H9 (cell line): ENCODE measurements at regions not wholly inside any gene's neighbourhood (a gene's known extent, or its start where the extent isn't known, plus 50 kb on each side); places are given as distances from the start of the nearest gene placed in this dataset.

Experiments used
- DNase-seq: peaks from one replicate; pipeline ENCODE4 v3.0.0-alpha.2; 2017
- H2AFZ ChIP-seq: one replicate; pipeline ENCODE4 v1.6.1; 2013; ENCODE audit warnings: mild to moderate bottlenecking, low read length, control low read depth, moderate library complexity
- H2AK5ac ChIP-seq: 2 replicates; pipeline ENCODE4 v1.6.1; 2013; ENCODE audit warnings: low read length, control low read depth, mixed read lengths; ENCODE audit not compliant: insufficient read length
- H2BK120ac ChIP-seq: one replicate; pipeline ENCODE4 v1.6.1; 2013; ENCODE audit warnings: low read depth, mild to moderate bottlenecking, low read length, control low read depth, inconsistent platforms; ENCODE audit not compliant: poor library complexity, severe bottlenecking
- H2BK12ac ChIP-seq: 2 replicates; pipeline ENCODE4 v1.6.1; 2013; ENCODE audit warnings: low read length, control low read depth, mixed read lengths, low read depth; ENCODE audit not compliant: insufficient read length
- H2BK15ac ChIP-seq: 2 replicates; pipeline ENCODE4 v1.6.1; 2013; ENCODE audit warnings: low read depth, low read length, control low read depth
- H2BK20ac ChIP-seq: one replicate; pipeline ENCODE4 v1.6.1; 2013; ENCODE audit warnings: low read depth, mild to moderate bottlenecking, low read length, control low read depth, inconsistent platforms; ENCODE audit not compliant: poor library complexity, severe bottlenecking
- H2BK5ac ChIP-seq: 2 replicates; pipeline ENCODE4 v1.6.1; 2013; ENCODE audit warnings: low read length, control low read depth, mixed read lengths; ENCODE audit not compliant: insufficient read length
- H3K14ac ChIP-seq: 2 replicates; pipeline ENCODE4 v1.6.1; 2013; ENCODE audit warnings: low read length, control low read depth; ENCODE audit not compliant: insufficient read depth
- H3K18ac ChIP-seq: 2 replicates; pipeline ENCODE4 v1.6.1; 2013; ENCODE audit warnings: low read depth, mild to moderate bottlenecking, mixed read lengths, low read length, control low read depth; ENCODE audit not compliant: insufficient read length
- H3K23ac ChIP-seq: 2 replicates; pipeline ENCODE4 v1.6.1; 2013; ENCODE audit warnings: low read length, control low read depth, mixed read lengths, low read depth; ENCODE audit not compliant: insufficient read length
- H3K23me2 ChIP-seq: 2 replicates; pipeline ENCODE4 v1.6.1; 2013; ENCODE audit warnings: low read depth, mild to moderate bottlenecking, mixed read lengths, low read length, control low read depth; ENCODE audit not compliant: insufficient read length, poor library complexity, severe bottlenecking
- H3K27ac ChIP-seq: 2 replicates; pipeline ENCODE4 v1.5.1; 2013; ENCODE audit warnings: low read length, control low read depth, mixed read lengths, low read depth; ENCODE audit not compliant: insufficient read length
- H3K27me3 ChIP-seq: 2 replicates; pipeline ENCODE4 v1.6.1; 2013; ENCODE audit warnings: low read length, control low read depth, inconsistent platforms; ENCODE audit not compliant: insufficient read depth
- H3K4ac ChIP-seq: 2 replicates; pipeline ENCODE4 v1.6.1; 2013; ENCODE audit warnings: low read depth, mild to moderate bottlenecking, control low read depth, inconsistent platforms, low read length, moderate library complexity
- H3K4me1 ChIP-seq: 2 replicates; pipeline ENCODE4 v1.6.1; 2013; ENCODE audit warnings: low read length, control low read depth, inconsistent platforms; ENCODE audit not compliant: insufficient read depth
- H3K4me2 ChIP-seq: 2 replicates; pipeline ENCODE4 v1.6.1; 2013; ENCODE audit warnings: low read length, control low read depth, mixed read lengths; ENCODE audit not compliant: insufficient read length, insufficient read depth
- H3K56ac ChIP-seq: 2 replicates; pipeline ENCODE4 v1.6.1; 2013; ENCODE audit warnings: low read depth, mild to moderate bottlenecking, mixed read lengths, low read length, control low read depth; ENCODE audit not compliant: insufficient read length
- H3K79me1 ChIP-seq: 2 replicates; pipeline ENCODE4 v1.6.1; 2013; ENCODE audit warnings: low read depth, mild to moderate bottlenecking, moderate library complexity, low read length, control low read depth, inconsistent platforms; ENCODE audit not compliant: insufficient read depth, poor library complexity, severe bottlenecking
- H3K79me2 ChIP-seq: 2 replicates; pipeline ENCODE4 v1.6.1; 2013; ENCODE audit warnings: low read length, control low read depth, inconsistent platforms; ENCODE audit not compliant: insufficient read depth
- H3K9ac ChIP-seq: 2 replicates; pipeline ENCODE4 v1.6.1; 2013; ENCODE audit warnings: low read length, control low read depth, mixed read lengths; ENCODE audit not compliant: insufficient read length; ENCODE audit errors: extremely low read depth
- H3K9me3 ChIP-seq: one replicate; pipeline ENCODE4 v1.6.1; 2013; ENCODE audit warnings: low read depth, low read length, inconsistent platforms; ENCODE audit not compliant: control insufficient read depth
- H3T11ph ChIP-seq: one replicate; pipeline ENCODE4 v1.6.1; 2013; ENCODE audit warnings: mild to moderate bottlenecking, low read length, control low read depth, inconsistent platforms
- H4K20me1 ChIP-seq: one replicate; pipeline ENCODE4 v1.6.1; 2013; ENCODE audit not compliant: control insufficient read depth, insufficient read length, insufficient read depth
- H4K5ac ChIP-seq: 2 replicates; pipeline ENCODE4 v1.6.1; 2013; ENCODE audit warnings: low read depth, mild to moderate bottlenecking, mixed read lengths, low read length, control low read depth; ENCODE audit not compliant: insufficient read length
- H4K8ac ChIP-seq: replicated peaks from 2 replicates; pipeline ENCODE4 v1.6.1; 2013; ENCODE audit warnings: low read length, control low read depth, mixed read lengths, low read depth; ENCODE audit not compliant: insufficient read length
- H4K91ac ChIP-seq: 2 replicates; pipeline ENCODE4 v1.6.1; 2013; ENCODE audit warnings: low read depth, mild to moderate bottlenecking, moderate library complexity, mixed read lengths, low read length, control low read depth; ENCODE audit not compliant: insufficient read length
- H3K27ac Mint-ChIP-seq, 3 experiments: 2 replicates in 2 of 3; 3 replicates in 1 of 3; pipeline ENCODE4 v1.8.0; 2020 to 2021; ENCODE audit warnings: mixed read lengths in 3 of 3, mild to moderate bottlenecking in 1 of 3, moderate library complexity in 1 of 3
- H3K27me3 Mint-ChIP-seq: 2 replicates; pipeline ENCODE4 v1.8.0; 2021; ENCODE audit warnings: low read depth, mild to moderate bottlenecking, moderate library complexity, mixed read lengths
- H3K36me3 Mint-ChIP-seq, 3 experiments: 2 replicates in 2 of 3; 3 replicates in 1 of 3; pipeline ENCODE4 v1.8.0; 2020 to 2021; ENCODE audit warnings: low read depth in 3 of 3, mixed read lengths in 3 of 3; ENCODE audit not compliant: insufficient read depth in 1 of 3
- H3K4me1 Mint-ChIP-seq, 2 experiments: 2 replicates each; pipeline ENCODE4 v1.8.0; 2020; ENCODE audit warnings: mixed read lengths in 2 of 2
- H3K4me3 Mint-ChIP-seq, 2 experiments: 2 replicates in 1 of 2; 3 replicates in 1 of 2; pipeline ENCODE4 v1.8.0; 2020 to 2021; ENCODE audit warnings: mild to moderate bottlenecking in 2 of 2, mixed read lengths in 2 of 2, moderate library complexity in 1 of 2
- H3K9me3 Mint-ChIP-seq, 2 experiments: 2 replicates in 1 of 2; 3 replicates in 1 of 2; pipeline ENCODE4 v1.8.0; 2020; ENCODE audit warnings: mild to moderate bottlenecking in 2 of 2, mixed read lengths in 2 of 2, moderate library complexity in 1 of 2
- CTCF ChIP-seq: fragments of 200-600 bp; sonication (generic); conservative IDR thresholded peaks from 3 replicates; pipeline ENCODE4 v1.8.0; 2021; ENCODE audit warnings: antibody characterized with exemption, mild to moderate bottlenecking
- WGBS: extraction: QIAGEN DNeasy Blood & Tissue Kit; methylation state at CpG from one replicate; pipeline ENCODE4 v1.1.7; 2013; ENCODE audit warnings: missing lambda C conversion rate, low lambda C conversion rate, mixed read lengths; ENCODE audit not compliant: insufficient read length; ENCODE audit errors: extremely low coverage; 5-methylcytosine and 5-hydroxymethylcytosine counted together

DNA sequence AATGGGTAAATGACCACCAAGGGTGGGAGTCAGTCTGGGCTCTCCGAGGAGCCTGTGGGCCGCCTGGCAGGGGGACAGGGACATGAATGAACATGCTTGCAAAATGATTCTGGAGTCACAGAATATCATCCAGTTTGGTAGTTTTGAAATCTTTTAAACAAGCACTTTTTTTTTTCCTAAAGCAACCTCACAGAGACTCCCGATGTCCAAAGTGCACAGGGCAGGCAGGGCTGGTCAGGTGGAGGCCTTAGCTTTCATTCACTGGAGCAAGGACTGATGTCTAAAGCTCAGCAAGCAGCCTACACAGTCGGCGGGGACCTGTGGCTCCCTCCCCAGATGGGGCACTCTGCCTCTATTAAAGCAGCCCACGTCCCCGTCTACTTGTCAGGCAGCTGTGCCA is 402.9 kb downstream of the PPP1R2C start:
- no peak overlapping the region for H3K23ac ChIP-seq
- no peaks in the 10 kb centered on the region; a peak in 1 of 7 replicates for H3K36me3 Mint-ChIP-seq
- no peak overlapping the region for H4K91ac ChIP-seq
- no peak overlapping the region for H3K27ac ChIP-seq
- H2BK5ac ChIP-seq, result no peak overlapping the region
- H3K56ac ChIP-seq, result no peak overlapping the region
- H3K4me1 Mint-ChIP-seq, result no peaks in the 10 kb centered on the region
- H4K20me1 ChIP-seq, result no peaks in the 10 kb centered on the region
- H2BK120ac ChIP-seq, result no peak overlapping the region
- H3K27ac Mint-ChIP-seq, result no peak overlapping the region; a peak in 1 of 7 replicates
- H2AK5ac ChIP-seq, result no peak overlapping the region
- no peaks in the 10 kb centered on the region for H3K79me1 ChIP-seq
- no peak overlapping the region for H3K18ac ChIP-seq
- WGBS, result no CpG with 5 or more reads among the region's 7 CpGs
- no peaks in the 10 kb centered on the region for H3K9me3 ChIP-seq
- H2AFZ ChIP-seq, result no peak overlapping the region
- no peak overlapping the region for H3K14ac ChIP-seq
- H2BK15ac ChIP-seq, result no peak overlapping the region
- no peak overlapping the region for H4K8ac ChIP-seq
- TF ChIP-seq CTCF, result no peak
- H3K4me2 ChIP-seq, result no peak overlapping the region
- no peak overlapping the region for H3K4me3 Mint-ChIP-seq
- H3K27me3 Mint-ChIP-seq, result no peaks in the 10 kb centered on the region
- no peak overlapping the region for H3T11ph ChIP-seq
- H3K4me1 ChIP-seq, result no peaks in the 10 kb centered on the region
- no peak overlapping the region for H2BK20ac ChIP-seq
- no peak for DNase-seq
- no peak overlapping the region for H4K5ac ChIP-seq
- H3K9ac ChIP-seq, result no peak overlapping the region
- H3K23me2 ChIP-seq, result no peaks in the 10 kb centered on the region
- peaks cover 0 to 18% of the 10 kb centered on the region in 2 experiments; a peak in 3 of 5 replicates for H3K9me3 Mint-ChIP-seq
- H3K4ac ChIP-seq, result no peak overlapping the region
- H2BK12ac ChIP-seq, result no peak overlapping the region
- no peaks in the 10 kb centered on the region for H3K27me3 ChIP-seq
- no peaks in the 10 kb centered on the region for H3K79me2 ChIP-seq
